ENCODE measurements at regions not wholly inside any gene's neighbourhood (a gene's known extent, or its start where the extent isn't known, plus 50 kb on each side); places are given as distances from the start of the nearest gene placed in this dataset.

DNA sequence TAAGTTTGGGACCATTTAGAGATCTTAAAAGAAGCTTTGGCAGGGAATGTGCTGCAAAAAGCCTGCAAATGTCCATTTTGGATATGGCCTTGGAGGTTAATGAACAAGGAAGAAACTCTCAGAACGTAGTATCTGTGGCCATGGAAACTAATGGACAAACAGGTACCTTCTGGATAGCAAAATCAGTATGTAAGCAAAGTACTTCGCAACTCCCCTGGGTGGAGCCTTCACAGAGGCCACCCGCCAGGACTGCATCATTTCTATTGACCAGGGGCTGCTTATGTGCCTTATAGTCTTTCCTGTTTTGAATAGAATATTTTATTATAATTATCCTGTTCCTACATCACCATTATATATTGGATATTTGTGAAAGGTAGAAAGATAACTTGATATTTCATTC lies 510.8 kb upstream of the SYNCRIP start:
- WGBS (ENCODE audit: low lambda C conversion rate), result 0% methylated on average over 3 of the region's 3 CpGs
- no peak for ATAC-seq
- intact Hi-C loops (cut with micrococcal nuclease; ENCODE audit: unreplicated experiment), result no loop called here

More for the DNA sequence above, 510.8 kb upstream of the SYNCRIP start:
- no peak overlapping the region for H3K4me3 ChIP-seq (replicated peaks in 1 of 3; ENCODE audit: insufficient read depth in 1 of 3, low read depth in 2 of 3, low read length in 3 of 3)
- no peaks in the 10 kb centered on the region for H3K36me3 ChIP-seq (replicated peaks in 1 of 2; ENCODE audit: control insufficient read depth in 1 of 2, insufficient read depth in 2 of 2, low read length in 2 of 2)
- in situ Hi-C loops (cut with HindIII; ENCODE audit: extremely low pct_ligation_motif_present, low pct_unique_long_range_greater_than_20kb), result no loop called here
- ChIA-PET CTCF (ENCODE audit: low intra/inter-chr PET ratio, low total read pairs) (no interaction called here), POLR2A (no interaction called here)
- no peak overlapping the region for H3K9ac ChIP-seq (ENCODE audit: insufficient read depth, low read depth, low read length)
- H2AFZ ChIP-seq (ENCODE audit: low read length), result no peak overlapping the region
- no peak overlapping the region for H3K27ac ChIP-seq (ENCODE audit: extremely low read length, insufficient read depth, low read length)
- H3K4me2 ChIP-seq (ENCODE audit: low read depth, low read length), result no peak overlapping the region
- no TSS peak for BruUV-seq (replicated peaks)
- H4K20me1 ChIP-seq (ENCODE audit: insufficient read depth, low read length), result no peaks in the 10 kb centered on the region
- FAIRE-seq (no peak), DNase-seq (ENCODE audit: low spot score) (no peak)
- H3K9me3 ChIP-seq (ENCODE audit: low read length), result no peaks in the 10 kb centered on the region
- H3K27me3 ChIP-seq (ENCODE audit: control insufficient read depth in 1 of 2, insufficient read depth in 2 of 2, low read length in 2 of 2), result no peaks in the 10 kb centered on the region
- no peak for TF ChIP-seq ZNF746 (CRISPR knock-in tag; IDR thresholded peaks at IDR 0.05)
- TF ChIP-seq DRAP1 (CRISPR knock-in tag; IDR thresholded peaks at IDR 0.05), result no peak
- TF ChIP-seq, protein P1, sequence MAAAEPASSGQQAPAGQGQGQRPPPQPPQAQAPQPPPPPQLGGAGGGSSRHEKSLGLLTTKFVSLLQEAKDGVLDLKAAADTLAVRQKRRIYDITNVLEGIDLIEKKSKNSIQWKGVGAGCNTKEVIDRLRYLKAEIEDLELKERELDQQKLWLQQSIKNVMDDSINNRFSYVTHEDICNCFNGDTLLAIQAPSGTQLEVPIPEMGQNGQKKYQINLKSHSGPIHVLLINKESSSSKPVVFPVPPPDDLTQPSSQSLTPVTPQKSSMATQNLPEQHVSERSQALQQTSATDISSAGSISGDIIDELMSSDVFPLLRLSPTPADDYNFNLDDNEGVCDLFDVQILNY (CRISPR knock-in tag; conservative IDR thresholded peaks at IDR 0.05), result no peak
- TF ChIP-seq NKX3-1 (CRISPR knock-in tag; IDR thresholded peaks at IDR 0.05), result no peak
- no peak for TF ChIP-seq MATR3 (CRISPR knock-in tag; IDR thresholded peaks at IDR 0.05)
- TF ChIP-seq, protein P2, sequence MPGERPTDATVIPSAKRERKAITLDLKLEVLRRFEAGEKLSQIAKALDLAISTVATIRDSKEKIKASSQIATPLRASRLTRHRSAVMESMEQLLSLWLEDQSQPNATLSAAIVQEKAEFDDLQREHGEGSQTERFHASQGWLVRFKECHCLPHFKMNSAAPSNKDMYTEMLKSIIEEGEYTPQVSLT (CRISPR knock-in tag; IDR thresholded peaks at IDR 0.05; ENCODE audit: borderline replicate concordance, low read depth), result no peak
- TF ChIP-seq HDAC1 (CRISPR knock-in tag; IDR thresholded peaks at IDR 0.05), result no peak
- TF ChIP-seq KAT7 (CRISPR knock-in tag; IDR thresholded peaks at IDR 0.05; ENCODE audit: borderline replicate concordance), result no peak
- TF ChIP-seq ZNF879 (CRISPR knock-in tag; IDR thresholded peaks at IDR 0.05), result no peak
- TF ChIP-seq ZKSCAN1 (IDR thresholded peaks at IDR 0.05; ENCODE audit: low read length), result no peak
- no peak for TF ChIP-seq ZNF333 (CRISPR knock-in tag; IDR thresholded peaks at IDR 0.05; ENCODE audit: borderline replicate concordance)
- no peak for TF ChIP-seq ETV5 (CRISPR knock-in tag; IDR thresholded peaks at IDR 0.05; ENCODE audit: borderline replicate concordance)
- TF ChIP-seq SAFB2 (CRISPR knock-in tag; IDR thresholded peaks at IDR 0.05; ENCODE audit: borderline replicate concordance, low read depth), result no peak
- TF ChIP-seq RELA (CRISPR knock-in tag; IDR thresholded peaks at IDR 0.05), result no peak
- no peak for TF ChIP-seq HOXA9 (CRISPR knock-in tag; IDR thresholded peaks at IDR 0.05; ENCODE audit: borderline replicate concordance)
- TF ChIP-seq ZBTB39 (CRISPR knock-in tag; IDR thresholded peaks at IDR 0.05), result no peak
- TF ChIP-seq ZFY (CRISPR knock-in tag; IDR thresholded peaks at IDR 0.05), result no peak
- no peaks in the 10 kb centered on the region for H3K4me1 ChIP-seq (ENCODE audit: insufficient read depth, low read length)
- H3K79me2 ChIP-seq (ENCODE audit: insufficient read depth, low read length), result no peaks in the 10 kb centered on the region
